K562 (cell line): ENCODE measurements at regions not wholly inside any gene's neighbourhood (a gene's known extent, or its start where the extent isn't known, plus 50 kb on each side); places are given as distances from the start of the nearest gene placed in this dataset.

Source experiments
- CXXC5 ChIP-seq: fragments of 250-450 bp; sonication (Bioruptor Pico); IDR thresholded peaks from 2 replicates; pipeline ENCODE4 v1.8.0; 2022; ENCODE audit warnings: inconsistent platforms, mild to moderate bottlenecking, moderate library complexity
- DACH1 ChIP-seq: fragments of 450-650 bp; IDR thresholded peaks from 2 replicates; pipeline ENCODE4 v1.6.1; 2018; ENCODE audit not compliant: partially characterized antibody
- ERF ChIP-seq: fragments of 450-650 bp; formaldehyde crosslinking; IDR thresholded peaks from 2 replicates; pipeline ENCODE4 v1.4.0; 2020; ENCODE audit warnings: mild to moderate bottlenecking, mixed read lengths
- GABPB2 ChIP-seq: fragments of 250-450 bp; sonication (Bioruptor Pico); conservative IDR thresholded peaks from 2 replicates; pipeline ENCODE4 v1.5.1; 2021; ENCODE audit warnings: mild to moderate bottlenecking
- MAFG ChIP-seq: fragments of 450-650 bp; conservative IDR thresholded peaks from 2 replicates; pipeline ENCODE4 v1.6.1; 2016; ENCODE audit warnings: missing genetic modification characterization, missing compliant biosample characterization
- MTA3 ChIP-seq: fragments of 450-650 bp; formaldehyde crosslinking; IDR thresholded peaks from 2 replicates; pipeline ENCODE4 v1.6.1; 2017; ENCODE audit warnings: mild to moderate bottlenecking, borderline replicate concordance
- NR2C1 ChIP-seq, 2 experiments: fragments of 450-650 bp; IDR thresholded peaks; 2 replicates each; pipeline ENCODE4 v1.6.1; 2017; ENCODE audit warnings: mild to moderate bottlenecking in 2 of 2, antibody characterized with exemption in 1 of 2, inconsistent platforms in 1 of 2, missing compliant biosample characterization in 1 of 2, missing genetic modification characterization in 1 of 2
- POLR2A ChIP-seq: fragments of 450-650 bp; conservative IDR thresholded peaks from 2 replicates; pipeline ENCODE4 v1.6.1; 2016
- POLR2AphosphoS2 ChIP-seq: IDR thresholded peaks from 2 replicates; pipeline ENCODE4 v1.6.1; 2012; ENCODE audit warnings: low read length, improper control_type of control experiment
- SMAD3 ChIP-seq: fragments of 450-650 bp; formaldehyde crosslinking; conservative IDR thresholded peaks from 2 replicates; pipeline ENCODE4 v1.4.0; 2020; ENCODE audit warnings: mild to moderate bottlenecking
- ZNF12 ChIP-seq: sonication (generic); formaldehyde crosslinking; IDR thresholded peaks from 2 replicates; pipeline ENCODE4 v1.4.0; 2020; ENCODE audit warnings: mild to moderate bottlenecking, missing genetic modification reagents
- ZNF134 ChIP-seq: fragments of 250-450 bp; sonication (Bioruptor Pico); conservative IDR thresholded peaks from 2 replicates; pipeline ENCODE4 v1.4.0; 2020
- ZNF253 ChIP-seq: fragments of 250-450 bp; sonication (Bioruptor Pico); conservative IDR thresholded peaks from 2 replicates; pipeline ENCODE4 v1.6.1; 2021; ENCODE audit warnings: mild to moderate bottlenecking
- ZNF354B ChIP-seq: fragments of 250-450 bp; sonication (Bioruptor Pico); IDR thresholded peaks from 2 replicates; pipeline ENCODE4 v1.4.0; 2020
- ZNF408 ChIP-seq: fragments of 250-450 bp; sonication (Bioruptor Pico); IDR thresholded peaks from 2 replicates; pipeline ENCODE4 v1.4.0; 2020; ENCODE audit warnings: low read depth, mild to moderate bottlenecking, moderate library complexity
- ZNF41 ChIP-seq: fragments of 250-450 bp; sonication (Bioruptor Pico); conservative IDR thresholded peaks from 2 replicates; pipeline ENCODE4 v1.4.0; 2020; ENCODE audit warnings: mild to moderate bottlenecking
- ZNF76 ChIP-seq: fragments of 250-450 bp; sonication (Bioruptor Pico); IDR thresholded peaks from 2 replicates; pipeline ENCODE4 v1.4.0; 2020; ENCODE audit warnings: mild to moderate bottlenecking, moderate library complexity, borderline replicate concordance
- TF ChIP-seq, protein P1 (sequence below): fragments of 250-450 bp; sonication (Bioruptor Pico); IDR thresholded peaks from 2 replicates; pipeline ENCODE4 v1.4.0; 2020; ENCODE audit warnings: mild to moderate bottlenecking, moderate library complexity
- TF ChIP-seq, protein P2 (sequence below): fragments of 250-450 bp; sonication (Bioruptor Pico); IDR thresholded peaks from 2 replicates; pipeline ENCODE4 v1.8.0; 2022; ENCODE audit warnings: moderate library complexity, mild to moderate bottlenecking, inconsistent platforms
- TF ChIP-seq, protein P3 (sequence below): fragments of 450-650 bp; formaldehyde crosslinking; conservative IDR thresholded peaks from 2 replicates; pipeline ENCODE4 v1.4.0; 2022; ENCODE audit warnings: mild to moderate bottlenecking, missing genetic modification characterization
- TF ChIP-seq, protein P4 (sequence below): fragments of 250-450 bp; sonication (Bioruptor Pico); IDR thresholded peaks from 2 replicates; pipeline ENCODE4 v1.5.1; 2021; ENCODE audit warnings: mild to moderate bottlenecking
- TF ChIP-seq, protein P5 (sequence below), 2 experiments: fragments of 200-800 bp in 1 of 2; sonication (Bioruptor generic) in 1 of 2; sonication (generic) in 1 of 2; formaldehyde crosslinking in 1 of 2; IDR thresholded peaks in 1 of 2; conservative IDR thresholded peaks in 1 of 2; 2 replicates each; pipeline versions ENCODE4 v1.5.0 to v1.6.1; 2016 to 2020; ENCODE audit warnings: missing compliant biosample characterization in 1 of 2, missing genetic modification characterization in 1 of 2, missing genetic modification reagents in 1 of 2

DNA sequence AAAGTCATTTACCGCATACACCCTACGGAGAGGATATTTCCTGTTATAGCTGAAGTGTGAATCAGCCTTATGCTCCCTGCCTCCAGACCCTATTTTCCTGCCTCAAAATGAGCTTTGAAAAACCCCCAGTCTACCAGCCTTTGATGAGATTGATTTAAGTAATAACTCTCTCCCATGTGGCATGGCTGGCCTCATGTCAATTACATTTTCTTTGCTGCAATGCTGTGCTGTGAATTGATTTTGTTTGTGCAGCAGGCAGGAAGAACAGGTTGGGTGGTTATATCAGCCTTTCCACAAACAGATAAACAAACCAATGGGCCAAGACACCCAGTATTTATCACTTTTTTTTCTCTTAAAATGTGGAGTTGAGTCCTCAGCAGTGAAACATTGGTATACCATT lies 1105.5 kb upstream of the TMEM132C start (continued):
- TF ChIP-seq, protein P1, sequence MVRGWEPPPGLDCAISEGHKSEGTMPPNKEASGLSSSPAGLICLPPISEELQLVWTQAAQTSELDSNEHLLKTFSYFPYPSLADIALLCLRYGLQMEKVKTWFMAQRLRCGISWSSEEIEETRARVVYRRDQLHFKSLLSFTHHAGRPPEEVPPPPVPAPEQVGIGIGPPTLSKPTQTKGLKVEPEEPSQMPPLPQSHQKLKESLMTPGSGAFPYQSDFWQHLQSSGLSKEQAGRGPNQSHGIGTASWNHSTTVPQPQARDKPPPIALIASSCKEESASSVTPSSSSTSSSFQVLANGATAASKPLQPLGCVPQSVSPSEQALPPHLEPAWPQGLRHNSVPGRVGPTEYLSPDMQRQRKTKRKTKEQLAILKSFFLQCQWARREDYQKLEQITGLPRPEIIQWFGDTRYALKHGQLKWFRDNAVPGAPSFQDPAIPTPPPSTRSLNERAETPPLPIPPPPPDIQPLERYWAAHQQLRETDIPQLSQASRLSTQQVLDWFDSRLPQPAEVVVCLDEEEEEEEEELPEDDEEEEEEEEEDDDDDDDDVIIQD (CRISPR knock-in tag), result 0 out of 2 replicates have a peak, but pooled peaks have one; percentile 25
- TF ChIP-seq, protein P2, sequence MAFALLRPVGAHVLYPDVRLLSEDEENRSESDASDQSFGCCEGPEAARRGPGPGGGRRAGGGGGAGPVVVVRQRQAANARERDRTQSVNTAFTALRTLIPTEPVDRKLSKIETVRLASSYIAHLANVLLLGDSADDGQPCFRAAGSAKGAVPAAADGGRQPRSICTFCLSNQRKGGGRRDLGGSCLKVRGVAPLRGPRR (CRISPR knock-in tag), result peak; percentile 83
- no peak for TF ChIP-seq ZNF12
- TF ChIP-seq ZNF408 (CRISPR knock-in tag), result no peak
- TF ChIP-seq SMAD3 (CRISPR knock-in tag), result 0 out of 2 replicates have a peak, but pooled peaks have one; percentile 78
- 0 out of 2 replicates have a peak, but pooled peaks have one; percentile 8 for TF ChIP-seq MAFG
- TF ChIP-seq, protein P3, sequence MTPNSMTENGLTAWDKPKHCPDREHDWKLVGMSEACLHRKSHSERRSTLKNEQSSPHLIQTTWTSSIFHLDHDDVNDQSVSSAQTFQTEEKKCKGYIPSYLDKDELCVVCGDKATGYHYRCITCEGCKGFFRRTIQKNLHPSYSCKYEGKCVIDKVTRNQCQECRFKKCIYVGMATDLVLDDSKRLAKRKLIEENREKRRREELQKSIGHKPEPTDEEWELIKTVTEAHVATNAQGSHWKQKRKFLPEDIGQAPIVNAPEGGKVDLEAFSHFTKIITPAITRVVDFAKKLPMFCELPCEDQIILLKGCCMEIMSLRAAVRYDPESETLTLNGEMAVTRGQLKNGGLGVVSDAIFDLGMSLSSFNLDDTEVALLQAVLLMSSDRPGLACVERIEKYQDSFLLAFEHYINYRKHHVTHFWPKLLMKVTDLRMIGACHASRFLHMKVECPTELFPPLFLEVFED (CRISPR knock-in tag), result no peak
- TF ChIP-seq, protein P4, sequence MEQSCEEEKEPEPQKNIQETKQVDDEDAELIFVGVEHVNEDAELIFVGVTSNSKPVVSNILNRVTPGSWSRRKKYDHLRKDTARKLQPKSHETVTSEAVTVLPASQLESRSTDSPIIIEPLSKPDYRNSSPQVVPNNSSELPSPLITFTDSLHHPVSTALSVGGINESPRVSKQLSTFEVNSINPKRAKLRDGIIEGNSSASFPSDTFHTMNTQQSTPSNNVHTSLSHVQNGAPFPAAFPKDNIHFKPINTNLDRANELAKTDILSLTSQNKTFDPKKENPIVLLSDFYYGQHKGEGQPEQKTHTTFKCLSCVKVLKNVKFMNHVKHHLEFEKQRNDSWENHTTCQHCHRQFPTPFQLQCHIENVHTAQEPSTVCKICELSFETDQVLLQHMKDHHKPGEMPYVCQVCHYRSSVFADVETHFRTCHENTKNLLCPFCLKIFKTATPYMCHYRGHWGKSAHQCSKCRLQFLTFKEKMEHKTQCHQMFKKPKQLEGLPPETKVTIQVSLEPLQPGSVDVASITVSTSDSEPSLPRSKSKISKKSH (CRISPR knock-in tag), result peak; percentile 85
- no peak for TF ChIP-seq NR2C1 (IDR thresholded peaks at IDR 0.05)
- peak; percentile 75 for TF ChIP-seq NR2C1 (tag; IDR thresholded peaks at IDR 0.05)
- peak; percentile 44; the same call in 1 of the 2 replicates for TF ChIP-seq ZNF134 (CRISPR knock-in tag)
- TF ChIP-seq DACH1, result no peak
- TF ChIP-seq, protein P5, sequence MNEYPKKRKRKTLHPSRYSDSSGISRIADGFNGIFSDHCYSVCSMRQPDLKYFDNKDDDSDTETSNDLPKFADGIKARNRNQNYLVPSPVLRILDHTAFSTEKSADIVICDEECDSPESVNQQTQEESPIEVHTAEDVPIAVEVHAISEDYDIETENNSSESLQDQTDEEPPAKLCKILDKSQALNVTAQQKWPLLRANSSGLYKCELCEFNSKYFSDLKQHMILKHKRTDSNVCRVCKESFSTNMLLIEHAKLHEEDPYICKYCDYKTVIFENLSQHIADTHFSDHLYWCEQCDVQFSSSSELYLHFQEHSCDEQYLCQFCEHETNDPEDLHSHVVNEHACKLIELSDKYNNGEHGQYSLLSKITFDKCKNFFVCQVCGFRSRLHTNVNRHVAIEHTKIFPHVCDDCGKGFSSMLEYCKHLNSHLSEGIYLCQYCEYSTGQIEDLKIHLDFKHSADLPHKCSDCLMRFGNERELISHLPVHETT (CRISPR knock-in tag; conservative IDR thresholded peaks at IDR 0.05 in 1 of 2, IDR thresholded peaks at IDR 0.05 in 1 of 2), result peak in 1 of 2 experiments; percentile 33; a peak in 1 of 4 replicates
- no peak for TF ChIP-seq MTA3
- TF ChIP-seq ZNF76 (CRISPR knock-in tag), result 0 out of 2 replicates have a peak, but pooled peaks have one; percentile 68
- no peak for TF ChIP-seq ERF (CRISPR knock-in tag)
- peak; percentile 73; the same call in 1 of the 2 replicates for TF ChIP-seq ZNF41 (CRISPR knock-in tag)
- TF ChIP-seq ZNF354B (CRISPR knock-in tag), result peak; percentile 15; the same call in 1 of the 2 replicates
- no peak for TF ChIP-seq POLR2A
- no peak for TF ChIP-seq GABPB2
- TF ChIP-seq POLR2AphosphoS2, result no peak
- peak; percentile 59 for TF ChIP-seq CXXC5 (CRISPR knock-in tag)
- no peak for TF ChIP-seq ZNF253
